Gastroesophageal sphincter (tissue), 4 donors: ENCODE measurements at regions not wholly inside any gene's neighbourhood (a gene's known extent, or its start where the extent isn't known, plus 50 kb on each side); places are given as distances from the start of the nearest gene placed in this dataset.

Experiments
- ATAC-seq: fragments of 150-250 bp; one replicate; pipeline ENCODE4 v1.9.1; 2016; ENCODE audit warnings: mild to moderate bottlenecking, moderate library complexity
- H3K27ac ChIP-seq, 4 donors: fragments of 200-600 bp; sonication (generic) in 3 of 4; 1 replicate in 3 of 4; 2 replicates in 1 of 4; pipeline ENCODE4 v1.5.1; 2016 to 2019
- H3K27me3 ChIP-seq: fragments of 200-600 bp; sonication (generic); one replicate; pipeline ENCODE4 v1.5.1; 2019
- H3K36me3 ChIP-seq, 2 donors: fragments of 200-600 bp; sonication (generic); one replicate each; pipeline ENCODE4 v1.5.1; 2019; ENCODE audit warnings: control low read depth in 1 of 2
- H3K4me1 ChIP-seq, 3 donors: fragments of 200-600 bp; sonication (generic); 1 replicate in 2 of 3; 2 replicates in 1 of 3; pipeline ENCODE4 v1.5.1; 2016 to 2019; ENCODE audit warnings: control low read depth in 2 of 3
- H3K4me3 ChIP-seq, 2 donors: fragments of 200-600 bp; sonication (generic); one replicate each; pipeline ENCODE4 v1.5.1; 2019; ENCODE audit warnings: mild to moderate bottlenecking in 1 of 2, moderate library complexity in 1 of 2
- H3K9me3 ChIP-seq, 3 donors: fragments of 200-600 bp; sonication (generic); one replicate each; pipeline ENCODE4 v1.5.1; 2017 to 2019; ENCODE audit warnings: control low read depth in 2 of 3
- EP300 ChIP-seq: sonication (generic); formaldehyde crosslinking; IDR thresholded peaks from one replicate; pipeline ENCODE4 v1.6.1; 2017; ENCODE audit warnings: antibody characterized with exemption, mild to moderate bottlenecking
- POLR2A ChIP-seq, 2 donors: fragments of 450-650 bp; IDR thresholded peaks; one replicate each; pipeline ENCODE4 v1.6.1; 2017; ENCODE audit warnings: antibody characterized with exemption in 2 of 2, mild to moderate bottlenecking in 2 of 2, moderate library complexity in 1 of 2
- POLR2AphosphoS5 ChIP-seq: sonication (generic); formaldehyde crosslinking; IDR thresholded peaks from one replicate; pipeline ENCODE4 v1.6.1; 2017; ENCODE audit warnings: antibody characterized with exemption
- WGBS, 2 donors: methylation state at CpG; one replicate each; pipeline ENCODE4 v1.1.5; 2018; ENCODE audit warnings: low coverage in 1 of 2; 5-methylcytosine and 5-hydroxymethylcytosine counted together
- TF ChIP-seq, protein P1 (sequence below), 4 experiments: fragments of 200-600 bp in 2 of 4; fragments of 450-650 bp in 2 of 4; sonication (generic) in 1 of 4; IDR thresholded peaks; one replicate each; pipeline ENCODE4 v1.5.1; 2017 to 2019; ENCODE audit warnings: antibody characterized with exemption in 4 of 4, mild to moderate bottlenecking in 2 of 4, moderate library complexity in 2 of 4

DNA sequence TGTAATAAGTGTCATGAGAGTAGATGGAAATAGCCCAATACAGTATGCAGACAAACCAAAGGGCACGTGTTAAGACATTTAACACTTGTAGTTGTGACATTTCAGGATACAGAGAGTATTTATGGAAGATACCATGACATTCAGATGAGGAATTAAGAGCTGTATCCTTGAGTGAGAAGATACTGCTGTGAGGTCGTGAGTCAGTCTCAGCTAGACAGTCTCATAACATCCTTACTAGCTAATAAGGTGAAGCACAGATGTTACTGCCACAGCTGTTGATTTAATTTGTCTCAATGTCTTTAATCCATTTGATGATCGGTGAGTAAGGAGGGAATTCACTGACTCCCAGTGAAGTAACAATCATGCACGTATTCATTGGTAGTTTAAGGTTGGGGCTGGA lies 288.0 kb upstream of the AKR1E2 start:
- Histone ChIP-seq H3K36me3 (no peaks in the 10 kb centered on the region), H3K4me3 (no peak overlapping the region), H3K27me3 (no peaks in the 10 kb centered on the region), H3K9me3 (peaks cover 0 to 24% (median 0%) of the 10 kb centered on the region in 3 donors), H3K27ac (no peak overlapping the region), H3K4me1 (no peaks in the 10 kb centered on the region)
- no peak for ATAC-seq
- WGBS, 2 donors, result 58 to 94% methylated on average over 4 of the region's 4 CpGs
- TF ChIP-seq EP300 (no peak), POLR2A (IDR thresholded peaks at IDR 0.05) (no peak), POLR2AphosphoS5 (no peak)
- TF ChIP-seq, protein P1, sequence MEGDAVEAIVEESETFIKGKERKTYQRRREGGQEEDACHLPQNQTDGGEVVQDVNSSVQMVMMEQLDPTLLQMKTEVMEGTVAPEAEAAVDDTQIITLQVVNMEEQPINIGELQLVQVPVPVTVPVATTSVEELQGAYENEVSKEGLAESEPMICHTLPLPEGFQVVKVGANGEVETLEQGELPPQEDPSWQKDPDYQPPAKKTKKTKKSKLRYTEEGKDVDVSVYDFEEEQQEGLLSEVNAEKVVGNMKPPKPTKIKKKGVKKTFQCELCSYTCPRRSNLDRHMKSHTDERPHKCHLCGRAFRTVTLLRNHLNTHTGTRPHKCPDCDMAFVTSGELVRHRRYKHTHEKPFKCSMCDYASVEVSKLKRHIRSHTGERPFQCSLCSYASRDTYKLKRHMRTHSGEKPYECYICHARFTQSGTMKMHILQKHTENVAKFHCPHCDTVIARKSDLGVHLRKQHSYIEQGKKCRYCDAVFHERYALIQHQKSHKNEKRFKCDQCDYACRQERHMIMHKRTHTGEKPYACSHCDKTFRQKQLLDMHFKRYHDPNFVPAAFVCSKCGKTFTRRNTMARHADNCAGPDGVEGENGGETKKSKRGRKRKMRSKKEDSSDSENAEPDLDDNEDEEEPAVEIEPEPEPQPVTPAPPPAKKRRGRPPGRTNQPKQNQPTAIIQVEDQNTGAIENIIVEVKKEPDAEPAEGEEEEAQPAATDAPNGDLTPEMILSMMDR (IDR thresholded peaks at IDR 0.05), result no peak

DNA sequence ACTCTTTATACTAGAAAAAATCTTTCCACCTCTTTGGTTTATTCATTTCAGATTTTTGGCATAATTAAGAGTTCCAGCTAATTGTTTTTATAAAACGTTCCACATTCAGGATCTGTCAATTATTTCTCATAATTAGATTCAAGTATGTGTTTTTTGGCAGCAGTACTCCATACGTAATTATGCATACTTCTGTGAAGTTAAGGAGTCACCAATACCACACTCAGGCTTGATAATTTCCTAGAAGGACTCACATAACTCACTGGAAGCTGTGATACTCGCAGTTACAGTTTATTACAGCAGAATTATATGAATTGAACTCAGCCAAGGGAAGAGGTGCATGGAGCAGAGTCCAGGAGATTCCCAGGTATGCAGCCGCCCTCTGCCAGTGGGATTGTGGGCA lies 290.5 kb upstream of the AKR1E2 start:
- H3K4me3 ChIP-seq, result no peak overlapping the region
- 71 to 82% methylated on average over 4 of the region's 4 CpGs for WGBS, 2 donors
- H3K9me3 ChIP-seq, result peaks cover 0 to 13% (median 0%) of the 10 kb centered on the region in 3 donors
- no peak for ATAC-seq
- TF ChIP-seq POLR2AphosphoS5, result no peak
- no peak for TF ChIP-seq POLR2A (IDR thresholded peaks at IDR 0.05)
- TF ChIP-seq EP300, result no peak
- TF ChIP-seq, protein P1 (IDR thresholded peaks at IDR 0.05), result no peak
- H3K36me3 ChIP-seq, result no peaks in the 10 kb centered on the region
- no peaks in the 10 kb centered on the region for H3K4me1 ChIP-seq
- no peak overlapping the region for H3K27ac ChIP-seq
- no peaks in the 10 kb centered on the region for H3K27me3 ChIP-seq

DNA sequence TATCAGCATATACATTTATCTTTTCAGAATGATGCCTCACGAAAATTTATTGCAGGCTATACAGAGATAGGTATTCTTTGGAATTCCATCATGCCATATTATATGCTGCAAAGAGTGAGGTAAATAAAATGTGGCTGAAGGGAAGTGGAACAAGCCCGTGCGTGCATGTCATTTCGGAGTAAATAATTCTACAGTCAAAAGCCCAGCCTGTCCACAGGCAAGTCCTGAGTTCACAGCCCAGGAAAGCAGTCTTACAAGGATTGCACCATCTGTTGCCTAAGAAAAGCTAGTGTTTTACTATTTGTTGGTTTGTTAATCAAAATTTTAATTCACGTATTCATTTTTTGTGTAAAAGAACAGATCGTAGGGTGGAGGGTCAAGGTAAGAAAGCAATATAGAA lies 292.4 kb upstream of the AKR1E2 start:
- TF ChIP-seq, protein P1 (IDR thresholded peaks at IDR 0.05), result no peak
- TF ChIP-seq EP300 (no peak), POLR2A (IDR thresholded peaks at IDR 0.05) (no peak), POLR2AphosphoS5 (no peak)
- Histone ChIP-seq H3K27ac (no peak overlapping the region), H3K4me1 (no peaks in the 10 kb centered on the region), H3K27me3 (no peaks in the 10 kb centered on the region), H3K36me3 (no peaks in the 10 kb centered on the region), H3K9me3 (peaks cover 0 to 10% (median 0%) of the 10 kb centered on the region in 3 donors), H3K4me3 (no peak overlapping the region)
- whole genome bisulfite sequencing, 2 donors, result 96 to 98% methylated on average over 6 of the region's 6 CpGs
- ATAC-seq, result no peak

DNA sequence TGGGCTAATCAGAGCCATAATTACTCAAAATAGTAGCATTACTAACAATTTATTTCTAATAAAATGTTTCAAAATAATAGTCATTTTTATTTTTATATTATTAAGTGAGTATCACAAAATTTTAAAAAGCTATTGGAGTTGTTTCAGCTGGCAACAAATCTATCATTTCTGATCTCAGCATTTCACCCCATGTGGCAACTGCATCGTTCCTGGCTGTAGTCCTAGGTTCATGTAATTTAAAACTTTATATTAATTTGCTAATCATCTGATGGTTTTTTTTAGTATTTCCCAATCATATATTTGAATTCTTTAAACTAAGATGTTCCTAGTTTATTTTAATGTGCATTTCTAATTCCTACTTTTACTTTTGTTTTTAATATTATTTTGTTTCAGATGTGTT lies 293.0 kb upstream of the AKR1E2 start:
- Histone ChIP-seq H3K27me3 (no peaks in the 10 kb centered on the region), H3K4me1 (no peaks in the 10 kb centered on the region), H3K36me3 (no peaks in the 10 kb centered on the region), H3K27ac (peak overlapping the region in 2 of 4 donors; percentile 29 to 45), H3K9me3 (peaks cover 0 to 10% (median 0%) of the 10 kb centered on the region in 3 donors), H3K4me3 (no peak overlapping the region)
- ATAC-seq, result no peak
- TF ChIP-seq, protein P1 (IDR thresholded peaks at IDR 0.05), result no peak
- no peak for TF ChIP-seq EP300
- no peak for TF ChIP-seq POLR2AphosphoS5
- no peak for TF ChIP-seq POLR2A (IDR thresholded peaks at IDR 0.05)
- 45 to 52% methylated on average over 1 of the region's 1 CpG for WGBS, 2 donors

DNA sequence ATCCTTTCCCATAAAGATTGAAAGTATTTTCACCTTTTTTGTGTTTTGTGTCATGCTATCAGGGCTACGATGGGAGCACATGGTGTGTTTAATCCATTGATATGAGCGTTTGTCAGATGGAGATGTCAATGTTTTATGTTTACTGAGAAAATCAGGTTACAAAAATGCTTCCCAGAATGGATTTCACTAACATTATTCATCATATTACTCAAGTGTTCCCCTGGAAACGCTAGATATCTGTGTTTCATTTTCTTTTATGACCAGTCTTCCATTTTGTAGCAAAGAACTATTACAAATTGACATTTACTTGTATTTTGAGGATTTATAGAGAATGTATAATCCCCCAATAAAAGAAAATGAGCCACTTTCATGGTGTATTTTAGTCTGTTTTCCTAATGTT lies 293.5 kb upstream of the AKR1E2 start:
- peak overlapping the region in 2 of 4 donors; percentile 29 to 45 for H3K27ac ChIP-seq
- ATAC-seq, result peak; percentile 48

More for the DNA sequence above, 293.5 kb upstream of the AKR1E2 start:
- Histone ChIP-seq H3K9me3 (peaks cover 0 to 6% (median 0%) of the 10 kb centered on the region in 3 donors), H3K36me3 (no peaks in the 10 kb centered on the region), H3K4me3 (no peak overlapping the region), H3K4me1 (peaks cover 0 to 1% (median 0%) of the 10 kb centered on the region in 3 donors), H3K27me3 (no peaks in the 10 kb centered on the region)
- TF ChIP-seq, protein P1 (IDR thresholded peaks at IDR 0.05), result no peak
- TF ChIP-seq POLR2AphosphoS5 (peak; percentile 45), POLR2A (IDR thresholded peaks at IDR 0.05) (no peak), EP300 (no peak)
- 64 to 75% methylated on average over 3 of the region's 3 CpGs for WGBS, 2 donors
